ENCODE measurements at regions not wholly inside any gene's neighbourhood (a gene's known extent, or its start where the extent isn't known, plus 50 kb on each side); places are given as distances from the start of the nearest gene placed in this dataset.

GRCh38 chr20:48557380-48557779, 270.4 kb downstream of the PREX1 start:
- Histone ChIP-seq H3K4me3 (replicated peaks; ENCODE audit: insufficient read depth, low read length) (no peak overlapping the region), H3K27me3 (ENCODE audit: insufficient read depth, poor library complexity, severe bottlenecking) (no peaks in the 10 kb centered on the region), H3K27ac (replicated peaks) (no peak overlapping the region)
- TF ChIP-seq CTCF (IDR thresholded peaks at IDR 0.05; ENCODE audit: insufficient read depth, low read length) = no peak
- TF ChIP-seq REST (IDR thresholded peaks at IDR 0.05; ENCODE audit: insufficient replicate concordance, low read depth) = no peak
- TF ChIP-seq POLR2AphosphoS5 (IDR thresholded peaks at IDR 0.05; ENCODE audit: low read depth) = no peak
- TF ChIP-seq SPI1 (IDR thresholded peaks at IDR 0.05; ENCODE audit: borderline replicate concordance, low read depth) = no peak
- TF ChIP-seq GABPA (IDR thresholded peaks at IDR 0.05; ENCODE audit: low read depth) = no peak
- no peak for DNase-seq (ENCODE audit: low read depth in 1 of 2, low spot score in 1 of 2)

- H3K4me3 ChIP-seq (replicated peaks; ENCODE audit: insufficient read depth, low read length) = no peak overlapping the region
- H3K27me3 ChIP-seq (ENCODE audit: insufficient read depth, poor library complexity, severe bottlenecking) = no peaks in the 10 kb centered on the region
- no peak overlapping the region for H3K27ac ChIP-seq (replicated peaks)
- no peak for DNase-seq (ENCODE audit: low read depth in 1 of 2, low spot score in 1 of 2)
- no peak for TF ChIP-seq REST (IDR thresholded peaks at IDR 0.05; ENCODE audit: insufficient replicate concordance, low read depth)
- TF ChIP-seq SPI1 (IDR thresholded peaks at IDR 0.05; ENCODE audit: borderline replicate concordance, low read depth) = no peak
- no peak for TF ChIP-seq CTCF (IDR thresholded peaks at IDR 0.05; ENCODE audit: insufficient read depth, low read length)
- TF ChIP-seq GABPA (IDR thresholded peaks at IDR 0.05; ENCODE audit: low read depth) = no peak
- no peak for TF ChIP-seq POLR2AphosphoS5 (IDR thresholded peaks at IDR 0.05; ENCODE audit: low read depth)
Measured at GRCh38 chr20:48556956-48557355, 270.8 kb downstream of the PREX1 start.

GRCh38 chr20:48552550-48552949, 275.2 kb downstream of the PREX1 start:
- no peak for DNase-seq (ENCODE audit: low read depth in 1 of 2, low spot score in 1 of 2)
- Histone ChIP-seq H3K4me3 (replicated peaks; ENCODE audit: insufficient read depth, low read length) (no peak overlapping the region), H3K27ac (replicated peaks) (no peak overlapping the region), H3K27me3 (ENCODE audit: insufficient read depth, poor library complexity, severe bottlenecking) (no peaks in the 10 kb centered on the region)
- no peak for TF ChIP-seq POLR2AphosphoS5 (IDR thresholded peaks at IDR 0.05; ENCODE audit: low read depth)
- TF ChIP-seq GABPA (IDR thresholded peaks at IDR 0.05; ENCODE audit: low read depth) = no peak
- no peak for TF ChIP-seq CTCF (IDR thresholded peaks at IDR 0.05; ENCODE audit: insufficient read depth, low read length)
- no peak for TF ChIP-seq SPI1 (IDR thresholded peaks at IDR 0.05; ENCODE audit: borderline replicate concordance, low read depth)
- no peak for TF ChIP-seq REST (IDR thresholded peaks at IDR 0.05; ENCODE audit: insufficient replicate concordance, low read depth)
